ENCODE measurements at regions not wholly inside any gene's neighbourhood (a gene's known extent, or its start where the extent isn't known, plus 50 kb on each side); places are given as distances from the start of the nearest gene placed in this dataset.

- TF ChIP-seq CTCF (conservative IDR thresholded peaks at IDR 0.05; ENCODE audit: low read length) (no peak), EZH2phosphoT487 (IDR thresholded peaks at IDR 0.05; ENCODE audit: borderline replicate concordance) (no peak)
Observed at GRCh38 chr10:33521904-33522303, 187.4 kb upstream of the NRP1 start.
